ENCODE measurements at regions not wholly inside any gene's neighbourhood (a gene's known extent, or its start where the extent isn't known, plus 50 kb on each side); places are given as distances from the start of the nearest gene placed in this dataset.
"Not testable (repeated sequence)": the region's sequence is repeated elsewhere in the genome, so short reads cannot be mapped to it uniquely, and the experiment has no call there.

GRCh38 chrX:39425124-39425806 is 624.0 kb downstream of the MID1IP1 start:
- DNase-seq (ENCODE audit: extremely low read depth, low read depth): no peak

DNA sequence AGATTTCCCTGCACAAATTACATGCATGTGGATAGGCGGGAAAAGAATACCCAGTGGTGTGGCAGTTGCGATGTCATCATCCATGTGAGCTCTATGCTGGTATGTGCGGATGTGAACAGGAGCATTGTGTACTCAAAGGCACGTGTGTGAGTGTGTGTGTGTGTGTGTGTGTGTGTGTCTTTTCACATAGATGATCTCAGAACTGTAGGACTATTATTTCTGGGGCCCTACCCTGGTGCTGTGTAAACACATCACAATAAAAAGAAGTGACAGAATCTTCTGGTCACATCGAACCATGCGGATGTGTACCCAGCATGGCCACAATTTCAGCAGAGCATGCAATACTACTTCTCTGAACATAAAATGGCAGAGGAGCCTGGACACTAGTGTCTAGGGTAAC is 624.8 kb downstream of the MID1IP1 start:
- no peak for DNase-seq (ENCODE audit: extremely low read depth, low read depth)

- no peak for DNase-seq (ENCODE audit: extremely low read depth, low read depth)
Observed at GRCh38 chrX:39427492-39427891, 626.2 kb downstream of the MID1IP1 start.

DNA sequence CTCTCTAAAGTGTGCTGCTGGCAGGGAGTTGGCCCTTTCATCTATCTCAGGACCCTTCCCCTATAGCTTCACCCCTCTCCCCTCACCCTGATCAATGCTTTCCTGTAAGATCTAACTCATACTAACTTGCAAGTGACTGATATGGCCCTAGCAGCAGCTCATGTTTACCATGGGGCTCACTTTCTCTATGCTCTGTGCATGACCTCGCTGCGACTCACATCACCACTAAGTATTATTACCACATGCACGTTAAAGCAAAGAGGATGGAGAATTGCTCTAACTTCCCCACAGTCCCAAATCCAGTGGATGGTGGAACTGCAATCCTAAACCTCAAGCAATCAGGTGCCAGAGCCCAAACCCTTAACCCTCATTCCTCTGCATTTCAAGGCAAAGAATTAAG is 626.6 kb downstream of the MID1IP1 start:
- DNase-seq (ENCODE audit: extremely low read depth, low read depth): no peak

GRCh38 chrX:39430551-39430950 is 629.3 kb downstream of the MID1IP1 start:
- DNase-seq (ENCODE audit: extremely low read depth, low read depth): no peak

DNA sequence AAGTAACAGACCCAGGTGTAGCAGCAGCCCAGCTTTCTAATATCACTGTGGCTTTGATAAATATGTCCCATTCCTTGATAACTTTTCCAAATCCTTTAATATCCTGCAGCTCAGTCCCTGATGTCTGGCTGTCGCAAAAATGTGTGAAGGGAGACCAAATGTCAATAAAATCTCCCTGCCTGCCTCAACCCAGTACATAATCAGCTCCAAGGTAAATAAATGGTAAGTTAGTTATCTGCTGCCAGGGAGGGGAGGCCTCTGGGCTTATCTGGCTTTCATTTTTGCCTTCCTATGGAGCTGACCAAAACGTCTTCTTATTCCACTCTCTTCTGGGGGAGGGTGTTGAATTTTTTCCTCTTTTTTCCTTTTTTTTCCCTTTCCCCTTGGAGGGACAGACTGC is 630.6 kb downstream of the MID1IP1 start:
- DNase-seq (ENCODE audit: extremely low read depth, low read depth): no peak

DNA sequence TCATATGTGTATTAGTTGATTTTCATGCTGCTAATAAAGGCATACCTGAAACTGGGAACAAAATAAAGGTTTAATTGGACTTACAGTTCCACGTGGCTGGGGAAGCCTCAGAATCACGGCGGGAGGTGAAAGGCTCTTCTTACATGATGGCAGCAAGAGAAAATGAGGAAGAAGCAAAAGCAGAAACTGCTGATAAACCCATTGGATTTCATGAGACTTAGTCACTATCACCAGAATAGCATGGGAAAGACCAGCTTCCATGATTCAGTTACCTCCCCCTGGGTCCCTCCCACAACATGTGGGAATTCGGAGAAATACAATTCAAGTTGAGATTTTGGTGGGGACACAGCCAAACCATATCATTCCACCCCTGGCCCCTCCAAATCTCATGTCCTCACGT is 633.4 kb downstream of the MID1IP1 start:
- DNase-seq (ENCODE audit: extremely low read depth, low read depth): not testable (repeated sequence)

- DNase-seq (ENCODE audit: extremely low read depth, low read depth): not testable (repeated sequence)
Observed at GRCh38 chrX:39436538-39436937, 635.3 kb downstream of the MID1IP1 start.

- DNase-seq (ENCODE audit: extremely low read depth, low read depth): no peak
Observed at GRCh38 chrX:39437670-39438441, 636.6 kb downstream of the MID1IP1 start.

DNA sequence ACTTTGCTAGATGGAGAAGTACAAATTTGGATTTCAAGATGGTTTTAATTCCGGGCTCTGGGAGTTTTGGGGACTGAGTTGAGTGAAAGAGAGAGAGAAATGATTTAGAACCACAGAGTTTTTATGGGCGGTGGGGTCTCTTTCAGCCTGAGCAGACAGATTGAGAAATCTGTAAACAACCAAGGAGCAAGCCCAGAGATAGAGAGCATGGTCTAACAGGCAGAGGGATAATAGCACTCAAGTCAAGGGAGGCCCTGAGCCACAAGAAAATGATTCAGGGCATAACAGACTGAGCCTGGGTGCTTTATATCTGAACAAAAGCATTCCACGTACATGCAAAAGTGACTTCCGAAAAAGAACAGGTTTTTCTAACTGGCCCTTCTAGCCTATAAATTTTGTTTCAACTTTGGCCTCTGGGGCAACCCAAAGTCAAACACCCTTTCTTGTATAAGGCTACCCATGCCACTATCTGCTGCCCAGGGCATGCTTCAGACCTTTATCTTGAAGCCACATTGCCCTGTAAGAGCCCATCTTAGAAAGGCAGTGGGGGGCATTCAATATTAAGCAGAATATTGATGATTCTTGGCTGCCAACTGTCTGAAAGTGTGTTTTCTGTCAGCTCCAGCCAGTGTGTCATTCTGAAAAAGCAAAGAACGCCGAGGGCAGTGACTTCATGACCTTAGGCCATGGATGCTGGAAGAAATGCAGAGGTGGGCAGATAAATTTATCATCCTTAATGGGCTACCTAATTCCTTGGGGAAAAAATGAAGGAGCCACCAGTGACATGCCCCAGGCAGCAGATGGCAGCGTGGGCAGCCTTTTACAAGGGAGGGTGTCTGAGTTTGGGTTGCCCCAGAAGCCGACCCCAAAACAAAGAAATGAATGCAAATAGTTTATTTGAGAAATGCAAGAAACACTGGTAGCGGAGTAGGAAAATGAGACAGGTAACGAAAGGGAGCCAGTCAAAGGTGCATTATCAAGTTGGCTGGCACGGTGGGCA is 637.6 kb downstream of the MID1IP1 start:
- no peak for DNase-seq (ENCODE audit: extremely low read depth, low read depth)

GRCh38 chrX:39439906-39440798 is 638.9 kb downstream of the MID1IP1 start:
- no peak for DNase-seq (ENCODE audit: extremely low read depth, low read depth)

GRCh38 chrX:39440799-39441284 is 639.6 kb downstream of the MID1IP1 start:
- DNase-seq (ENCODE audit: extremely low read depth, low read depth): no peak

- DNase-seq (ENCODE audit: extremely low read depth, low read depth): no peak
Observed at GRCh38 chrX:39442332-39442731, 641.1 kb downstream of the MID1IP1 start.

- DNase-seq (ENCODE audit: extremely low read depth, low read depth): no peak
Observed at GRCh38 chrX:39443240-39443639, 642.0 kb downstream of the MID1IP1 start.

GRCh38 chrX:39445336-39445735 is 644.1 kb downstream of the MID1IP1 start:
- DNase-seq (ENCODE audit: extremely low read depth, low read depth): no peak

DNA sequence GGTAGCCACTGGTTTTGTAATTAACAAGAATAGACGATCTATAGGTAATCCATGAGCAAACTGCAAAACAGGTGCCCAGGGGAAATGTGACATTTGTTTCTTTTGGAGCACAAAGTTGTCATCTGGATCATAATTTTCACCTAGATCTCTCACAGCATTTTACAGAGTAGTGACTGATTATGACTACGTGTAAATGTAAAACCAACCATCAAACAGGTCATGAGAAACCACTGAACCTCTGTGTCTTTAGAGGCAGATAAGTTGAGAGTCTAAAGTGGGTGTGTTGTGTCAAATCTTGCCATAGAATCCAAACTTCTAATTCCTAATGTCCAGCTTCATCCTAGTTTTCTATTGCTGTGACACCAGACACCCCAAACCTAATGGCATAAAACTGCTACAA is 648.1 kb downstream of the MID1IP1 start:
- no peak for DNase-seq (ENCODE audit: extremely low read depth, low read depth)

DNA sequence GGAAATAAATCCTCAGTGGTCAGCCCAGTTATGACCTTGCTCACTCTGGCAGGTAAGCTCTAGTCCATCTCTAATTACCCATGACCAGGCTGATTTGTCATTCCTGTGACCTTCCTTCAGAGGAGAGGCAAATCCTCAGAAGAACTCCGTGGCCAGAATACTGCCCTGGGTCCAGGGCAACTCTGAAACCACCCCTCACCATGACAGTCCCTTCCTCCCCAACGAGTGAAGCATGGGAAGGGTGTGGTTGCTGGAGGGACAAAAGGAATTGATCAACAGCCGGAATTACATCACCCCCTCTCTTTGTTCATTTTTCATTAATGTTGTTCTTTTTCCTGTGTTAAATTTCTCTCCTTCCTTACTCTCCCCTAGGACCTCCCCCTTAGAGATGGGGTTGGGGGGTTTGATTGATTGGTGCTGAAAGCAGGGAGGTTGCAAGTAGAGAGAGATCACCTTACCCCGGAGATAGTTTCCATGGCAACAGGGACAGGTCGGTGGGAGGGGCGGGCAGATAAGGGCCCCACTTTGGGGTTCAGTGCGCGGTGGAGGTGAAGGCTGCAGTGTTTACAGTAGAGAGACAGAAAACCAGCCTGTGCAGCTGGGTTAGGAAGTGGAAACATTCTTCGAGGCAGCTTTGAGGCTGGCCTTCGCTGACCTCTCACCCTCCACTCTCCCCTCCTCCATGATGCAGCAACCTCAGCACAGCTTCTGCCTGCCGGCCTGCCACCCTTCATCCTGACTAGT is 647.4 kb downstream of the BCOR start:
- DNase-seq (ENCODE audit: extremely low read depth, low read depth): no peak

DNA sequence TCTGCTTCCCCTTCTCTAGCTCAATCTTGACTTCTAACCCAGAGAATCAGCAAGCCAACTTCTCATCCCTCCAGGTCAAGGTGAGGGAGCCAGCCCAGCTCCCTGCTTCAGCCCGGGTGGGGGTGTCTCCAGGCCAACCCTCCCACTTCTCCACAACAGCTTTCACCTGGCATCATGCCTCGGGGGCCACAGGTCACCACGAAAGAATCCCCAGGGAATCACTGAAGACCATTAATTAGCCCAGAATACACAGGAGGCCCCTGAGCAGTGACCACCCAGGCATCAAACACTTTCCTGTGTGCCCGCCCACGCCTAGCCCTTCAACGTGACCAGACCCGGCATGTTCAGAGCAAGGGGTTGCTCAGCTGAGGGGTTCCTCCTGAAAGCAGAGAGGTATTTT is 646.7 kb downstream of the BCOR start:
- no peak for DNase-seq (ENCODE audit: extremely low read depth, low read depth)

GRCh38 chrX:39452401-39452800 is 645.4 kb downstream of the BCOR start:
- no peak for DNase-seq (ENCODE audit: extremely low read depth, low read depth)

All from NCI-H460 (cell line).